ENCODE measurements at regions not wholly inside any gene's neighbourhood (a gene's known extent, or its start where the extent isn't known, plus 50 kb on each side); places are given as distances from the start of the nearest gene placed in this dataset.

- Histone ChIP-seq H4K20me1 (ENCODE audit: insufficient read depth, low read length) (no peaks in the 10 kb centered on the region), H3K27me3 (ENCODE audit: control insufficient read depth in 1 of 2, insufficient read depth in 2 of 2, low read length in 2 of 2) (no peaks in the 10 kb centered on the region), H2AFZ (ENCODE audit: low read length) (no peak overlapping the region), H3K36me3 (replicated peaks in 1 of 2; ENCODE audit: control insufficient read depth in 1 of 2, insufficient read depth in 2 of 2, low read length in 2 of 2) (no peaks in the 10 kb centered on the region), H3K9ac (ENCODE audit: insufficient read depth, low read depth, low read length) (no peak overlapping the region), H3K4me3 (replicated peaks in 1 of 3; ENCODE audit: insufficient read depth in 1 of 3, low read depth in 2 of 3, low read length in 3 of 3) (no peak overlapping the region), H3K79me2 (ENCODE audit: insufficient read depth, low read length) (no peaks in the 10 kb centered on the region), H3K4me1 (ENCODE audit: insufficient read depth, low read length) (no peaks in the 10 kb centered on the region), H3K27ac (ENCODE audit: extremely low read length, insufficient read depth, low read length) (no peak overlapping the region), H3K9me3 (ENCODE audit: low read length) (no peaks in the 10 kb centered on the region), H3K4me2 (ENCODE audit: low read depth, low read length) (no peak overlapping the region)
- ATAC-seq (no peak), DNase-seq (ENCODE audit: low spot score) (no peak), FAIRE-seq (no peak)
- in situ Hi-C loops (cut with HindIII; ENCODE audit: extremely low pct_ligation_motif_present, low pct_unique_long_range_greater_than_20kb): no loop called here
- intact Hi-C loops (cut with micrococcal nuclease; ENCODE audit: unreplicated experiment): no loop called here
- no TSS peak for BruUV-seq (replicated peaks)
- ChIA-PET POLR2A (no interaction called here), CTCF (ENCODE audit: low intra/inter-chr PET ratio, low total read pairs) (no interaction called here)
- 33% methylated on average over 4 of the region's 4 CpGs for WGBS (ENCODE audit: low lambda C conversion rate)
- no peak for TF ChIP-seq SP2 (CRISPR knock-in tag; IDR thresholded peaks at IDR 0.05)
These were observed 355.9 kb downstream of the PRELID2 start for GRCh38 chr5:145479271-145479670.

- Histone ChIP-seq H3K4me3 (replicated peaks in 1 of 3; ENCODE audit: insufficient read depth in 1 of 3, low read depth in 2 of 3, low read length in 3 of 3) (no peak overlapping the region), H3K36me3 (replicated peaks in 1 of 2; ENCODE audit: control insufficient read depth in 1 of 2, insufficient read depth in 2 of 2, low read length in 2 of 2) (no peaks in the 10 kb centered on the region), H3K27ac (ENCODE audit: extremely low read length, insufficient read depth, low read length) (no peak overlapping the region), H3K79me2 (ENCODE audit: insufficient read depth, low read length) (no peaks in the 10 kb centered on the region), H3K9me3 (ENCODE audit: low read length) (no peaks in the 10 kb centered on the region), H2AFZ (ENCODE audit: low read length) (no peak overlapping the region), H3K4me1 (ENCODE audit: insufficient read depth, low read length) (no peaks in the 10 kb centered on the region), H3K27me3 (ENCODE audit: control insufficient read depth in 1 of 2, insufficient read depth in 2 of 2, low read length in 2 of 2) (no peaks in the 10 kb centered on the region), H4K20me1 (ENCODE audit: insufficient read depth, low read length) (no peaks in the 10 kb centered on the region), H3K9ac (ENCODE audit: insufficient read depth, low read depth, low read length) (no peak overlapping the region), H3K4me2 (ENCODE audit: low read depth, low read length) (no peak overlapping the region)
- ChIA-PET CTCF (ENCODE audit: low intra/inter-chr PET ratio, low total read pairs) (no interaction called here), POLR2A (no interaction called here)
- BruUV-seq (replicated peaks): no TSS peak
- in situ Hi-C loops (cut with HindIII; ENCODE audit: extremely low pct_ligation_motif_present, low pct_unique_long_range_greater_than_20kb): no loop called here
- no peak for ATAC-seq
- intact Hi-C loops (cut with micrococcal nuclease; ENCODE audit: unreplicated experiment): no loop called here
- no peak for FAIRE-seq
- 65% methylated on average over 2 of the region's 2 CpGs for WGBS (ENCODE audit: low lambda C conversion rate)
- no peak for DNase-seq (ENCODE audit: low spot score)
- TF ChIP-seq PRDM10 (CRISPR knock-in tag; IDR thresholded peaks at IDR 0.05; ENCODE audit: low read depth): no peak
- no peak for TF ChIP-seq NCOA5 (CRISPR knock-in tag; IDR thresholded peaks at IDR 0.05)
- TF ChIP-seq MYPOP (CRISPR knock-in tag; IDR thresholded peaks at IDR 0.05): no peak
- TF ChIP-seq ZNF709 (CRISPR knock-in tag; IDR thresholded peaks at IDR 0.05): no peak
- TF ChIP-seq ZNF576 (CRISPR knock-in tag; IDR thresholded peaks at IDR 0.05): no peak
- TF ChIP-seq CC2D1A (CRISPR knock-in tag; IDR thresholded peaks at IDR 0.05): no peak
- TF ChIP-seq ZNF556 (CRISPR knock-in tag; IDR thresholded peaks at IDR 0.05; ENCODE audit: borderline replicate concordance): no peak
- TF ChIP-seq TGIF2 (CRISPR knock-in tag; IDR thresholded peaks at IDR 0.05): no peak
- TF ChIP-seq KDM4B (CRISPR knock-in tag; IDR thresholded peaks at IDR 0.05): no peak
- no peak for TF ChIP-seq ZNF513 (CRISPR knock-in tag; conservative IDR thresholded peaks at IDR 0.05)
- no peak for TF ChIP-seq SMARCE1 (IDR thresholded peaks at IDR 0.05; ENCODE audit: borderline replicate concordance)
- no peak for TF ChIP-seq ZNF580 (CRISPR knock-in tag; IDR thresholded peaks at IDR 0.05; ENCODE audit: borderline replicate concordance, low read depth)
- TF ChIP-seq NCOA1 (CRISPR knock-in tag; IDR thresholded peaks at IDR 0.05): no peak
These were observed 356.5 kb downstream of the PRELID2 start for GRCh38 chr5:145478651-145479050.

Measured in HepG2 (cell line).